ENCODE measurements at regions not wholly inside any gene's neighbourhood (a gene's known extent, or its start where the extent isn't known, plus 50 kb on each side); places are given as distances from the start of the nearest gene placed in this dataset.

DNA sequence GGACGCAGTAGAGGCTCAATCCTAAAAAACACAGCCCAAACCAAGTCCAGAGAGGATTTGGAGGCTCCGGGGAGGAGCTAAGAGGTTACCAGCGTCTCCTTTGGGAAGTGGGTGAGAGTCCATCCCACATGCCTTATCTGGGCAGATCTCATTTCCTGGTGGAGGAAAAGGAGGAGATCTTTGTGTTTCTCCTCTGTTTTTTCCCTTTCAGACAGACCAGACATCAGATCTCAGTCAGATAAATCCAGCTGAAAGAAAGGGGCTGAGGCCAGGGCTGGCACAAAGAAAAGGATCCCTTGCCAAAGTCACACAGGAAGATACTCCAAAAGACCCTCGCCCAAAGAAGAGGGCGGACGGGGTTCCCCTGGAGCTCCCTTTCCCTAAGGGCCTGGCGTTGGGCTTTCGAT is 58.3 kb upstream of the COMTD1 start:
- DNase-seq (ENCODE audit: low read depth, low spot score) (no peak), ATAC-seq (no peak)
- ChIA-PET CTCF (interaction anchor here (0.6 kb wide), 1 partner anchor 557 kb away, joined by 4 read pairs; no protein-coding TSS in a partner anchor), POLR2A (interaction anchor here (0.6 kb wide), 1 partner anchor 66 kb away, joined by 5 read pairs; no protein-coding TSS in a partner anchor)
- Histone ChIP-seq H3K4me1 (ENCODE audit: control insufficient read depth, insufficient read depth, low read length) (peaks cover 8% of the 10 kb centered on the region), H3K27ac (ENCODE audit: low read length) (no peak overlapping the region), H3K9me3 (ENCODE audit: control insufficient read depth, insufficient read depth, low read depth, low read length) (no peaks in the 10 kb centered on the region), H3K4me3 (ENCODE audit: low read depth in 2 of 2, low read length in 2 of 2) (no peak overlapping the region), H3K27me3 (ENCODE audit: control insufficient read depth, insufficient read depth, low read length) (peaks cover 54% of the 10 kb centered on the region), H3K36me3 (ENCODE audit: control insufficient read depth, insufficient read depth, low read length) (no peaks in the 10 kb centered on the region)
- no peak for TF ChIP-seq SIN3A (IDR thresholded peaks at IDR 0.05; ENCODE audit: borderline replicate concordance, insufficient read depth, low read depth, low read length)
- TF ChIP-seq, protein P1, sequence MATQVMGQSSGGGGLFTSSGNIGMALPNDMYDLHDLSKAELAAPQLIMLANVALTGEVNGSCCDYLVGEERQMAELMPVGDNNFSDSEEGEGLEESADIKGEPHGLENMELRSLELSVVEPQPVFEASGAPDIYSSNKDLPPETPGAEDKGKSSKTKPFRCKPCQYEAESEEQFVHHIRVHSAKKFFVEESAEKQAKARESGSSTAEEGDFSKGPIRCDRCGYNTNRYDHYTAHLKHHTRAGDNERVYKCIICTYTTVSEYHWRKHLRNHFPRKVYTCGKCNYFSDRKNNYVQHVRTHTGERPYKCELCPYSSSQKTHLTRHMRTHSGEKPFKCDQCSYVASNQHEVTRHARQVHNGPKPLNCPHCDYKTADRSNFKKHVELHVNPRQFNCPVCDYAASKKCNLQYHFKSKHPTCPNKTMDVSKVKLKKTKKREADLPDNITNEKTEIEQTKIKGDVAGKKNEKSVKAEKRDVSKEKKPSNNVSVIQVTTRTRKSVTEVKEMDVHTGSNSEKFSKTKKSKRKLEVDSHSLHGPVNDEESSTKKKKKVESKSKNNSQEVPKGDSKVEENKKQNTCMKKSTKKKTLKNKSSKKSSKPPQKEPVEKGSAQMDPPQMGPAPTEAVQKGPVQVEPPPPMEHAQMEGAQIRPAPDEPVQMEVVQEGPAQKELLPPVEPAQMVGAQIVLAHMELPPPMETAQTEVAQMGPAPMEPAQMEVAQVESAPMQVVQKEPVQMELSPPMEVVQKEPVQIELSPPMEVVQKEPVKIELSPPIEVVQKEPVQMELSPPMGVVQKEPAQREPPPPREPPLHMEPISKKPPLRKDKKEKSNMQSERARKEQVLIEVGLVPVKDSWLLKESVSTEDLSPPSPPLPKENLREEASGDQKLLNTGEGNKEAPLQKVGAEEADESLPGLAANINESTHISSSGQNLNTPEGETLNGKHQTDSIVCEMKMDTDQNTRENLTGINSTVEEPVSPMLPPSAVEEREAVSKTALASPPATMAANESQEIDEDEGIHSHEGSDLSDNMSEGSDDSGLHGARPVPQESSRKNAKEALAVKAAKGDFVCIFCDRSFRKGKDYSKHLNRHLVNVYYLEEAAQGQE (IDR thresholded peaks at IDR 0.05; ENCODE audit: insufficient read depth in 1 of 2, low read depth in 2 of 2, low read length in 1 of 2), result no peak
- TF ChIP-seq TCF7L2 (IDR thresholded peaks at IDR 0.05; ENCODE audit: low read depth, low read length), result no peak
- TF ChIP-seq, protein P2, sequence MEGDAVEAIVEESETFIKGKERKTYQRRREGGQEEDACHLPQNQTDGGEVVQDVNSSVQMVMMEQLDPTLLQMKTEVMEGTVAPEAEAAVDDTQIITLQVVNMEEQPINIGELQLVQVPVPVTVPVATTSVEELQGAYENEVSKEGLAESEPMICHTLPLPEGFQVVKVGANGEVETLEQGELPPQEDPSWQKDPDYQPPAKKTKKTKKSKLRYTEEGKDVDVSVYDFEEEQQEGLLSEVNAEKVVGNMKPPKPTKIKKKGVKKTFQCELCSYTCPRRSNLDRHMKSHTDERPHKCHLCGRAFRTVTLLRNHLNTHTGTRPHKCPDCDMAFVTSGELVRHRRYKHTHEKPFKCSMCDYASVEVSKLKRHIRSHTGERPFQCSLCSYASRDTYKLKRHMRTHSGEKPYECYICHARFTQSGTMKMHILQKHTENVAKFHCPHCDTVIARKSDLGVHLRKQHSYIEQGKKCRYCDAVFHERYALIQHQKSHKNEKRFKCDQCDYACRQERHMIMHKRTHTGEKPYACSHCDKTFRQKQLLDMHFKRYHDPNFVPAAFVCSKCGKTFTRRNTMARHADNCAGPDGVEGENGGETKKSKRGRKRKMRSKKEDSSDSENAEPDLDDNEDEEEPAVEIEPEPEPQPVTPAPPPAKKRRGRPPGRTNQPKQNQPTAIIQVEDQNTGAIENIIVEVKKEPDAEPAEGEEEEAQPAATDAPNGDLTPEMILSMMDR (IDR thresholded peaks at IDR 0.05), result no peak
- TF ChIP-seq POLR2AphosphoS5 (IDR thresholded peaks at IDR 0.05; ENCODE audit: low read depth, low read length), result no peak
- intact Hi-C loops (cut with micrococcal nuclease; ENCODE audit: unreplicated experiment), result no loop called here
- BruUV-seq (replicated peaks), result no TSS peak
- in situ Hi-C loops (cut with HindIII; ENCODE audit: low pct_unique_long_range_greater_than_20kb, low sequenced_read_pairs), result no loop called here

DNA sequence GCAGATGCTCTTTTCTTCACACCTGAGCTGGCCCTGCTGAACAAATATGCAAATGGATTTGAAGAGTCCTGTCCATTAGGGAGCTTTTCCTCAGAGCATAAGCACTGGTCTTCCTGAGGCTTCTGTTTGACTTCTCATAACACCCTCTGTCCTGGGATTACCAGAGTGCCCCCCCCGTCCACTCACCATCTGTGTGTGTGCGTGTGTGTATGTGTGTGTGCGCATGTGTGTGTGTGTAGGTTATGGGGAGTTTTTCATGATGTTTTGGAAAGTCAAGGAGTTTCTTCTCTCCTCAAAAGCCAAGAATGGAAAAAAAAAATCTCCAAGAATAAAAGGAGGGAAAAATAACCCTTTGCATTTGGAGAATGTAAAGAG is 57.7 kb upstream of the COMTD1 start:
- peaks cover 8% of the 10 kb centered on the region for H3K4me1 ChIP-seq (ENCODE audit: control insufficient read depth, insufficient read depth, low read length)
- intact Hi-C loops (cut with micrococcal nuclease; ENCODE audit: unreplicated experiment) (no loop called here), in situ Hi-C loops (cut with HindIII; ENCODE audit: low pct_unique_long_range_greater_than_20kb, low sequenced_read_pairs) (no loop called here)
- no peaks in the 10 kb centered on the region for H3K36me3 ChIP-seq (ENCODE audit: control insufficient read depth, insufficient read depth, low read length)
- H3K4me3 ChIP-seq (ENCODE audit: low read depth in 2 of 2, low read length in 2 of 2), result no peak overlapping the region
- ATAC-seq, result no peak
- peaks cover 54% of the 10 kb centered on the region for H3K27me3 ChIP-seq (ENCODE audit: control insufficient read depth, insufficient read depth, low read length)
- TF ChIP-seq, protein P2 (IDR thresholded peaks at IDR 0.05), result no peak
- TF ChIP-seq POLR2AphosphoS5 (IDR thresholded peaks at IDR 0.05; ENCODE audit: low read depth, low read length) (no peak), TCF7L2 (IDR thresholded peaks at IDR 0.05; ENCODE audit: low read depth, low read length) (no peak), SIN3A (IDR thresholded peaks at IDR 0.05; ENCODE audit: borderline replicate concordance, insufficient read depth, low read depth, low read length) (no peak)
- TF ChIP-seq, protein P1 (IDR thresholded peaks at IDR 0.05; ENCODE audit: insufficient read depth in 1 of 2, low read depth in 2 of 2, low read length in 1 of 2), result no peak
- POLR2A ChIA-PET, result no interaction called here
- H3K27ac ChIP-seq (ENCODE audit: low read length), result no peak overlapping the region
- CTCF ChIA-PET, result no interaction called here
- BruUV-seq (replicated peaks), result no TSS peak
- no peak for DNase-seq (ENCODE audit: low read depth, low spot score)
- H3K9me3 ChIP-seq (ENCODE audit: control insufficient read depth, insufficient read depth, low read depth, low read length), result no peaks in the 10 kb centered on the region
